NCI-H2196 (cell line): ENCODE measurements at regions not wholly inside any gene's neighbourhood (a gene's known extent, or its start where the extent isn't known, plus 50 kb on each side); places are given as distances from the start of the nearest gene placed in this dataset.

Experiments used
- DNase-seq: peaks from one replicate; lab custom pipeline; 2025; ENCODE audit not compliant: unreplicated experiment; lab: John Stamatoyannopoulos, UW

- peak; percentile 81 for DNase-seq
These were observed 84.5 kb upstream of the PRNP start for GRCh38 chr20:4601630-4602296.

- DNase-seq, result no peak
These were observed 85.8 kb upstream of the PRNP start for GRCh38 chr20:4600308-4601014.

GRCh38 chr20:4597215-4597614, 89.0 kb upstream of the PRNP start:
- DNase-seq, result no peak

- DNase-seq, result no peak
These were observed 93.1 kb upstream of the PRNP start for GRCh38 chr20:4593149-4593525.

GRCh38 chr20:4592316-4593148, 93.7 kb upstream of the PRNP start:
- DNase-seq, result peak; percentile 69

- no peak for DNase-seq
These were observed 94.3 kb upstream of the PRNP start for GRCh38 chr20:4591975-4592315.

- no peak for DNase-seq
These were observed 100.5 kb upstream of the PRNP start for GRCh38 chr20:4585758-4586157.

GRCh38 chr20:4585104-4585753, 101.0 kb upstream of the PRNP start:
- DNase-seq, result no peak

GRCh38 chr20:4584510-4584909, 101.7 kb upstream of the PRNP start:
- DNase-seq, result no peak

- no peak for DNase-seq
These were observed 104.4 kb upstream of the PRNP start for GRCh38 chr20:4581838-4582237.

GRCh38 chr20:4578375-4578774, 107.9 kb upstream of the PRNP start:
- no peak for DNase-seq

- DNase-seq, result no peak
These were observed 111.9 kb upstream of the PRNP start for GRCh38 chr20:4574356-4574690.

GRCh38 chr20:4573564-4574355, 112.5 kb upstream of the PRNP start:
- DNase-seq, result no peak

- DNase-seq, result no peak
These were observed 114.3 kb upstream of the PRNP start for GRCh38 chr20:4571759-4572531.

- DNase-seq, result no peak
These were observed 116.4 kb upstream of the PRNP start for GRCh38 chr20:4569865-4570264.

- no peak for DNase-seq
These were observed 117.2 kb upstream of the PRNP start for GRCh38 chr20:4569092-4569491.

- no peak for DNase-seq
These were observed 117.8 kb upstream of the PRNP start for GRCh38 chr20:4568361-4568959.

GRCh38 chr20:4567170-4567569, 119.1 kb upstream of the PRNP start:
- DNase-seq, result no peak

- no peak for DNase-seq
These were observed 122.7 kb upstream of the PRNP start for GRCh38 chr20:4563534-4563933.

GRCh38 chr20:4563031-4563430, 123.2 kb upstream of the PRNP start:
- DNase-seq, result no peak
